ENCODE measurements at regions not wholly inside any gene's neighbourhood (a gene's known extent, or its start where the extent isn't known, plus 50 kb on each side); places are given as distances from the start of the nearest gene placed in this dataset.

DNA sequence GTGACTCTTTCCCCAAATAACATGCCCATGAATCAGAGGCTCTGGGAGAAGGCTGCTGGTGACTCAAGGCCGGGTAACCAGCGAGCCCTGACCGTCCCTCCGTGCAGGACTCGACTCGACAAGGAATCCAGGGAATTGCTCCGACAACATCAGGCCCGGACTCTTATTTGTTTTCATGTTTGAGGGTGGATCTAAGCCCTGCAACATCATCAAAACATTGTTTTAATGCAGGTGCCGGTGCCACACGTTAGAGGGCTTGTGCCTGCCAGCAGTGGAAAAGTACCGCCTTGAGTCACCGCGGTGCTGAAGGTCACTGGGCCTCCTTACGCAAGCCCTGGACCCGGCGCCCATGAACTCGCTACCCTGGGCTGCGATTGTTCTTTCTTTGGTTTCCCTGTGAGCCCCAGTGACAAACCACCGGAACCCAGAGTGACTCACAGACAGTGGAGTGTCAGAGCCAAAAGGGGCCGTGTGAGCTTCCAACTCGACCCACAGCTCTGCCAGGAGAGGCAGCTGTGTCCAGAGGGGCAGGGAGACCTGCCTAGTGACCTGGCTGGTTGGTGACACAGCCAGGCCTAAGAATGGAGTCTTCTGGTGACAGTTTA is 139.4 kb upstream of the SHH start:
- Histone ChIP-seq H3K4me1 (no peaks in the 10 kb centered on the region), H3K9me3 (no peaks in the 10 kb centered on the region), H3K4me3 (no peak overlapping the region), H3K27ac (no peak overlapping the region), H3K27me3 (no peaks in the 10 kb centered on the region), H3K36me3 (no peaks in the 10 kb centered on the region)
- DNase-seq (no peak), ATAC-seq (ENCODE audit: low FRiP score in 2 of 2) (peak in 1 of 2 donors; percentile 55)
- 78 to 88% methylated on average over 17 to 21 of the region's 21 CpGs for WGBS, 2 donors
- TF ChIP-seq, protein P1, sequence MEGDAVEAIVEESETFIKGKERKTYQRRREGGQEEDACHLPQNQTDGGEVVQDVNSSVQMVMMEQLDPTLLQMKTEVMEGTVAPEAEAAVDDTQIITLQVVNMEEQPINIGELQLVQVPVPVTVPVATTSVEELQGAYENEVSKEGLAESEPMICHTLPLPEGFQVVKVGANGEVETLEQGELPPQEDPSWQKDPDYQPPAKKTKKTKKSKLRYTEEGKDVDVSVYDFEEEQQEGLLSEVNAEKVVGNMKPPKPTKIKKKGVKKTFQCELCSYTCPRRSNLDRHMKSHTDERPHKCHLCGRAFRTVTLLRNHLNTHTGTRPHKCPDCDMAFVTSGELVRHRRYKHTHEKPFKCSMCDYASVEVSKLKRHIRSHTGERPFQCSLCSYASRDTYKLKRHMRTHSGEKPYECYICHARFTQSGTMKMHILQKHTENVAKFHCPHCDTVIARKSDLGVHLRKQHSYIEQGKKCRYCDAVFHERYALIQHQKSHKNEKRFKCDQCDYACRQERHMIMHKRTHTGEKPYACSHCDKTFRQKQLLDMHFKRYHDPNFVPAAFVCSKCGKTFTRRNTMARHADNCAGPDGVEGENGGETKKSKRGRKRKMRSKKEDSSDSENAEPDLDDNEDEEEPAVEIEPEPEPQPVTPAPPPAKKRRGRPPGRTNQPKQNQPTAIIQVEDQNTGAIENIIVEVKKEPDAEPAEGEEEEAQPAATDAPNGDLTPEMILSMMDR (IDR thresholded peaks at IDR 0.05), result no peak
- no peak for TF ChIP-seq EP300 (IDR thresholded peaks at IDR 0.05)
- no peak for TF ChIP-seq POLR2AphosphoS5 (IDR thresholded peaks at IDR 0.05)
- TF ChIP-seq POLR2A (IDR thresholded peaks at IDR 0.05), result no peak

DNA sequence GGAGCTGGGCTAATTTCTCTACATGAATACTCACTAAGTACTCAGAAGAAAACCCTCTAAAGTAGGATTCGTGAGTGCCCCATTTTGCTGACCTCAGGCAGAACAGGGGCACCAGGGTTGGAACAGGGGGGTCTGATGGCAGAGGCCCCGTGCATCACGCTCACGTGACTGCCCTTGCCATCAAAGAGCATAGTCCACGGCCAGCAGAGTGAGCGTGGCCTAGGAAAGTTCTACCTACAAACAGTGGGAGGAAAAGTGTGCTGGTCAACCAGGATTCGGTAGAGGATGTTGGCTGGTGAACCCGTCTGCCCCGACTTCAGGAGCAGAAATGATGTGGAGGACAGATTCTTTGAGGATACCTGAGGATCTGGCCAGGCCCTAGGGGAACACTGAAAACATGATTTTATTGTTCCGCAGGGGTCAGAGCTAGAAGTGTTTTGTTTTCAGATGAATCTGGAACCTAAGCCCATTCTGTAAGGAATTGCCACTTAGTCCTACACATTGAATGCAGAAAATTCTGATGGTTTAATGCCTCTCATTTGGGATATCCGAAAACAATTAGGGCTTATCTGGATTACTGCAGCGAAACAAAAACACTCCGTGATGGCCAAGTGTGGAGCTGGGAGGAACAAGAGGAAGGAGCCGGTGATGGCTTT is 138.8 kb upstream of the SHH start:
- no peak overlapping the region for H3K4me3 ChIP-seq
- H3K4me1 ChIP-seq, result no peaks in the 10 kb centered on the region
- 84 to 86% methylated on average over 14 of the region's 14 CpGs for WGBS, 2 donors
- TF ChIP-seq POLR2A (IDR thresholded peaks at IDR 0.05) (no peak), EP300 (IDR thresholded peaks at IDR 0.05) (no peak)
- no peak overlapping the region for H3K27ac ChIP-seq
- H3K36me3 ChIP-seq, result no peaks in the 10 kb centered on the region
- H3K9me3 ChIP-seq, result no peaks in the 10 kb centered on the region
- no peak for DNase-seq
- no peak for ATAC-seq (ENCODE audit: low FRiP score in 2 of 2)
- H3K27me3 ChIP-seq, result no peaks in the 10 kb centered on the region

DNA sequence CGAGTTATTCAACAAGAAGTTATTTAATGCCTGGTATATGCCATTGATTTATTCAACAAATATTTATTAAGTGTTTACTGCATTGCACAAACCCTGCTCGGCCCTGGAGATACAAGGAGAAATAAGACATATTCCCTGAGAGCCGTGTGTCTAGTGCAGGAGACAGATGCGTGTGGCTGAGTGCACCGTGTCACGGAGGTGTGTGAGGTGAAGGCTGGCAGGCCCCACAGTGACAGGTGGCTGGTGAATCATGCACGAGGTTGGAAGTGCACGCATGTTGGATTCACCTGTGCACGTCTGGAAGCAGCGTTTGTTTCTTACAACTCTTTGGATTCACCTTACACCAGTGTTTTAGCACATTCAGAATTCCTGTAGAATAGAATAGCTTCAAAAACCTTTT is 136.6 kb upstream of the SHH start:
- 84 to 87% methylated on average over 10 of the region's 10 CpGs for WGBS, 2 donors
- no peak overlapping the region for H3K4me3 ChIP-seq
- H3K9me3 ChIP-seq, result no peaks in the 10 kb centered on the region
- no peak for TF ChIP-seq EP300 (IDR thresholded peaks at IDR 0.05)
- TF ChIP-seq POLR2AphosphoS5 (IDR thresholded peaks at IDR 0.05), result no peak
- TF ChIP-seq, protein P1 (IDR thresholded peaks at IDR 0.05), result no peak
- no peak for TF ChIP-seq POLR2A (IDR thresholded peaks at IDR 0.05)
- DNase-seq (no peak), ATAC-seq (ENCODE audit: low FRiP score in 2 of 2) (no peak)
- H3K36me3 ChIP-seq, result no peaks in the 10 kb centered on the region
- H3K4me1 ChIP-seq, result no peaks in the 10 kb centered on the region
- H3K27ac ChIP-seq, result no peak overlapping the region
- H3K27me3 ChIP-seq, result no peaks in the 10 kb centered on the region

DNA sequence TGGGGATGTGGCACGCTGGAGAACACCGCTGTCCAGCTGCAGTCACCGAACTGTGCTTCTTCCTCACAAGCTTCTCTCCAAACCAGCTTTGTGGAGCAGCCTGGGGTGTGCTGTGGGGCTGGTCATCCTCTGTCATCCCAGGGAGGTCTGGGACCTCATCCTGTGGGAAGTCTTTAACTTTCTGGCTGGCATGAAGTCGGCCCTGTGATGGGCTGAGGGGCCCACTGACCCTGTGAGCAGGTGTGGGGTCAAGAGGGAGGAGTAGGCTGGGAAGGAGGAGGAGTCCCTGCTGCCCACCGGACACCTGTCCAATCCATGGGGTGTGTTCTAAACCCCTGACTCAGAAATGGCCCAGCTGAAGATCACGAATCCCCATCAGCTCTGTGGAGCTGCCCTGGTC is 136.2 kb upstream of the SHH start:
- H3K27ac ChIP-seq, result no peak overlapping the region
- 80 to 89% methylated on average over 5 to 6 of the region's 6 CpGs for WGBS, 2 donors
- no peak for ATAC-seq (ENCODE audit: low FRiP score in 2 of 2)
- no peaks in the 10 kb centered on the region for H3K27me3 ChIP-seq
- no peak for DNase-seq
- no peaks in the 10 kb centered on the region for H3K4me1 ChIP-seq
- H3K36me3 ChIP-seq, result no peaks in the 10 kb centered on the region
- H3K4me3 ChIP-seq, result no peak overlapping the region
- no peak for TF ChIP-seq POLR2A (IDR thresholded peaks at IDR 0.05)
- TF ChIP-seq POLR2AphosphoS5 (IDR thresholded peaks at IDR 0.05), result no peak
- no peak for TF ChIP-seq EP300 (IDR thresholded peaks at IDR 0.05)
- TF ChIP-seq, protein P1 (IDR thresholded peaks at IDR 0.05), result no peak
- H3K9me3 ChIP-seq, result no peaks in the 10 kb centered on the region

DNA sequence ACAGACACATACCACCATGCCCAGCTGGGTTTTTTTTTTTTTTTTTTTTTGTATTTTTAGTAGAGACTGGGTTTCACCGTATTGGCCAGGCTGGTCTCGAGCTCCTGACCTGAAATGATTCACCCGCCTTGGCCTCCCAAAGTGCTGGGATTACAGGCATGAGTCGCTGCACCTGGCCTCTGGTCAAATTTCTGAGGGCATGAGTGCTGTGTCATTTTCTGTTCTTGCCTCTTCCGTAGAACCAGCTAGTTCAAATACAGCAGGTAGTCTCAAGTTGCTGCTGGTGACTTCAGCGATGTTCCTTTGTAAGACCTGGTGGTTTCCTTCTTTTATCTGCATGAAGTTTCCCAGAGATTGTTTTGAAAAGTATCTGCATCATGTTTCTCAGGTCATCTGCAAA is 134.8 kb upstream of the SHH start:
- Histone ChIP-seq H3K9me3 (no peaks in the 10 kb centered on the region), H3K36me3 (no peaks in the 10 kb centered on the region), H3K4me1 (no peaks in the 10 kb centered on the region), H3K27ac (no peak overlapping the region), H3K27me3 (no peaks in the 10 kb centered on the region), H3K4me3 (no peak overlapping the region)
- 80 to 86% methylated on average over 6 of the region's 6 CpGs for WGBS, 2 donors
- DNase-seq (no peak), ATAC-seq (ENCODE audit: low FRiP score in 2 of 2) (no peak)
- TF ChIP-seq EP300 (IDR thresholded peaks at IDR 0.05) (no peak), POLR2A (IDR thresholded peaks at IDR 0.05) (no peak), POLR2AphosphoS5 (IDR thresholded peaks at IDR 0.05) (no peak)
- TF ChIP-seq, protein P1 (IDR thresholded peaks at IDR 0.05), result no peak

Measured in upper lobe of left lung (tissue), 6 donors.